HK-2 (cell line): ENCODE measurements at regions not wholly inside any gene's neighbourhood (a gene's known extent, or its start where the extent isn't known, plus 50 kb on each side); places are given as distances from the start of the nearest gene placed in this dataset.

Experiments used
- DNase-seq: peaks from one replicate; pipeline ENCODE4 v3.0.0-alpha.2; 2018; ENCODE audit not compliant: unreplicated experiment

DNA sequence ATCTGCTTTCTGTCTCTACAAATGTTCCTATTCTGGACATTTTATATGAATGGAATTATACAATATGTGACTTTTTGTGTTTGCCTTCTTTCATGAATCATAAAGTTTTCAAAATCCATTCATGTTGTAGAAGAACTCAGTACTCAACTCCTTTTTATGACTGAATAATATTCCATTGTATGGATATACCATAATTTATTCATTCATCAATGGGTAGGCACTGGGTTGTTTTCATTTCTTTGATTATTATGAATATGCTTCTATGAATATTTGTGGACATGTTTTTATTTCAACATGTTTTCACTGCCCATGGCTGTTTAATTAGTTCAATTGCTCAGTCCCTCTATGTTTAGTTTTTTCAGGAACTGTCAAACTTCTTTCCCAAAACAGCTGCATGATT is 76.5 kb upstream of the GTSF1L start:
- DNase-seq = no peak

DNA sequence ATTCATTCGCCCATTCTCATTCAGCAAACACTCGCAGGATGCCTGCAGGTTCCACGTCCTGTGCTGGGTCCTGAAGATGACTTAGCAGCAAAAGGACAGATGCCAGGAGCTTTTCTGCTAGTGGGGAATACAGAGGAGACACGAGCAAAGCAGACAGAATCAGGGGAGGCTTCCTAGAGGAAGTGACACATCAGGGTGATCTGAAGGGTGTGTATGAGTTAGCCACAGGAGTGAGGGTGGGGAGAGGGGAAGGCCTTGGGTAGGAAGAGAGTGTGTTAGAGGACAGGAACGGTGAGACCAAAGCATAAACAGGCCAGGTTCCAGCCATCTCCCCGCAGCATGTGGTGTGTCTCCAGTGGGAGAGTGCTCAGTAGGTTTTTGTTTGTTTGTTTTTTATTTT is 73.4 kb upstream of the GTSF1L start:
- DNase-seq = no peak

DNA sequence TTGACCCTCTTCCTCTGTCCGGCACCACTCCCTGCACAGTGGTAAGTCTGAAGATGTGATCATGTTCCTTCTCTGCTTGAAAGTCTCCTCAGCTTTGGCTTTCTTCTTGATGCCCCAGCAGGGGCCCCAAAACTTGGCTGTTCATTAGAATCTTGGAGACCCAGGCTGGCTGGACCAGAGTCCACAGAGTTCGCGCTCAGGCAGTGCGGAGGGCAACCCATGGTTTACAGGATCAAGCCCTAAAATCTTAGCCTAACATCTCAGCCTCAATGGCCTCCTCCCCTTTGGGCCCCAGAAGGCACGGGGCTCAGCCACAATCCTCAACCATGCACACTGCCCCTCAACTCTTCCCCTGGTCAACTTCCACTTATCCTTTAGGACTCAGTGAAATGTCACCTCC is 72.9 kb upstream of the GTSF1L start:
- no peak for DNase-seq

- no peak for DNase-seq
Measured at GRCh38 chr20:43799150-43799711, 72.4 kb upstream of the GTSF1L start.

DNA sequence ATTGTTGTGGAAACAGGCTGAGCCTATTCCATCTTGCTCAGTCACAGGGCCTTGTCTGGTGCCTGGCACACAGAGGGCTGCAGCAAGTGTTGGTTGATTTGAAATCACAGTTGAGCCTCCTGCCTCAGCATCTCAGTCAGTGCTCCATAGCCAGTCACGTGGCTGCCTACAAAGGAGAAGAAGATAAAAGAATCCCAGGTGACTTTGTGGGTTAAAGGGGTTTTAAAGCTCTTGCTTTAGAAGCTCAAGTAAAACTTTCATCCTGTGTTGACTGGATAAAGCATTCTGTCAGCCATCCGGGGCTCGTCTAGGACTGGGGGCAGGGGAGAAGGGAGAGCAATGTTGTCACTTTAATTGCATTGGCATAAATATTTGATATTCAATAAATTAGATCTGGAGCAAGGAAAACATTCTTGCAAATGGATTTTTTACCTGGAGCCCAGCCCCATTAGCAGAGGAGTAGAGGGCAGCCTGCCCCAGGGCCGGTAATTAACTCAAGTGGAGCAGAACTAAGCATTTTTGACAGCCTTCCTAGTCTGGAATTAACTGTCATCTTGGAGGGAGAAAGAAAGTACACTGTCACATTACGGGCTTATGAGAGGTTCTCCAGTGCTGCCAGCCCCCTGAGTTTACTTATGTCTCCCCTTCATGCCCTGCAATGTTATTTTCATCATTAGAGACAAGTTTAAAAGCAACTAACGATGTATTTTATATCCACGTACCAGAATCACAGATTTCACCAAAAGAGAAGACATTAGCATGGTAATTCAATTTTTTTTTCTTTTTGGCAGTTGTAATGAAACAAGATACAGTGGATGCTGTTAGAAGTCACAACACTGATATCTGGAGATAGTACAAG is 71.7 kb upstream of the GTSF1L start:
- DNase-seq = no peak

DNA sequence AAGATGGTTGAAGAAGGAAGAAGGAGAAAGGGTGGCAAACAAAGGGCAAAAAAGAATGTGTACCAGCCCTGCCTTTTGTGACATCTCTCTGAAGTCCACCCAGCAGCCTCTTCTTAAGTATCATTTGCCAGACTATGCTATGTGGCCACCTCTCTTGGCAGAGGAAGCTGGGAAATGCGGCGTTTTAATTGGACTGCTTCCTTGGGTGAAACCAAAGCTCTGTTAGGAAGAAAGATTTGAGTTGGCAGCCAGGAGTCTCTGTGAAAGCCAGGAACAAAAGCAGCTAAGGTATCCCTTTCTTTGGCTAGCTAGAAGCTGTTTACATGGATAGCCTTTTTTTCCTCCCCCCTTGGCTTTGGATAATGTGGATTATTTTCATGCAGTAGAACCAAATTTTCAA is 67.5 kb upstream of the GTSF1L start:
- no peak for DNase-seq

DNA sequence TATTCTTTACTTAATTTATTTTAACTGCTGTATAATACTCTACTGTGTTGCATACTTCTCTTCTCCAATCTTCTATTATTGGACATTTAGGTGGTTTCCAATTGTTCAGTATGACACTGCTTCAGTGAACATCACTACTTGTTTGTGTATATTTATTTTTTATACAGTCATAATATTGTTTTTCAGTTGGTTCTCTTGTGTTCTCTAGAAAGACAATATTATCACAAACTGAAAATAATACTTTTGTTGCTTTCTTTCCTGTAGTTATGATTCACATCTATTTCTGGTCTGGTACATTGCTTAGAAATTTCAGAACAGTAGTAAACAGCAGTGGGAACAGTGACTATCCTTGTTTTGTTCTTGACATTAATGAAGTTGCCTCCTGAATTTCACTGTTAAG is 62.8 kb upstream of the GTSF1L start:
- DNase-seq = no peak

DNA sequence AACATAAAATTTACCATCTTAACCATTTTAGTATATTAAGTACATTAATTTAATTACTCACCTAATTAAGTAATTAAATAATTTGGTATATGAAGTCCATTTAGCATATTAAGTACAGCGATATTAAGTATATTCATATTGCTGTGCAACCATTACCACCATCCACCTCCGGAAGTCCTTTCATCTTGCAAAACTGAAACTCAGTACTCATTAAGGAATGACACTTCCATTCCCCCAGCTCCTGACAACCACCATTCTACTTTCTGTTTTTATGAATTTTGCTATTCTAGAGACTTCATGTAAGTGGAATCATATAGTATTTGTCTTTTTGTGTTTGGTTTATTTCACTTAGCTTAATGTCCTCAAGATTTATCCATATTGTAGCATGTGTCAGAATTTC is 61.1 kb upstream of the GTSF1L start:
- DNase-seq = no peak

DNA sequence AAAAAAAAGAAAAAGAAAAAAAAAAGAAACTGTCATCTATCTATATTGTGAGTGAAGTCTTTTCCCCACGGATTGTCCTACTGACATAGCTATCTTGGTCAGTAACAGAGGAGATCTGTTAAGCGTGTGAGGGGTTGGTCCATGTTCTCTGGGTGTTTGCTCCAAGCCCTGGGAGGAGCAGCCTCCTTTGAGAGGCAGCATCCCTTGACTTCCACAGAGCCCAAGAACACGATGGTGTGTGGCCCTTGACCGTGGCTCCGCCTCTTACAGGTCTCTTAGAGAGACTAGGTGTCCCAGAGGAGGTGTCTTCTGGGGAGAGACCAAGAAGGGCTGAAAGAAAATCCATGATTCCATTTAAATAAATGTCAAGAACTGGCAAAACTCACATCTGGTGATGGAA is 60.1 kb upstream of the GTSF1L start:
- no peak for DNase-seq

GRCh38 chr20:43781215-43781614 is 54.4 kb upstream of the GTSF1L start:
- DNase-seq = no peak

- DNase-seq = no peak
Measured at GRCh38 chr20:43778375-43778774, 51.6 kb upstream of the GTSF1L start.

DNA sequence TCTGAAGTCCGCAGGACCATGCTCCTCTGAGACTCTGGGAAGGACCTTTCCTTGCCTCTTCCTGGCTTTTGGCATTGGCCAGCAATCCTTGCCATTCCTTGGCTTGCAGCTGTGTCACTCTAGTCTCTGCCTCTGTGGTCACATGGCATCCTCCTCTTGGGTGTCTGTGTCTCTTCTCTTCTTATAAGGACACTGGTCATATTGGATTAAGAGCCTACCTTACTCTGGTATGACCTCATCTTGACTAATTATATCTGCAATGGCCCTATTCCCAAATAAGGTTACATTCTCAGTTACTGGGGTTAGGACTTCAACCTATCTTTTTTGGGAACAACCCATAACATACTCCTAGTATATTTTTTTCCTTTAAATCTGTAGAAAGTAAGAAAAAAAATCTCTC is 49.9 kb upstream of the GTSF1L start:
- no peak for DNase-seq
